Coronary artery (tissue), 2 donors: ENCODE measurements at regions not wholly inside any gene's neighbourhood (a gene's known extent, or its start where the extent isn't known, plus 50 kb on each side); places are given as distances from the start of the nearest gene placed in this dataset.

ENCODE experiments used
- DNase-seq: peaks from one replicate; pipeline ENCODE4 v3.0.0-alpha.2; 2017; ENCODE audit warnings: low spot score
- H3K27ac ChIP-seq, 2 donors: fragments of 200-600 bp; sonication (generic); one replicate each; pipeline ENCODE4 v1.5.1; 2016 to 2019
- H3K4me3 ChIP-seq: fragments of 200-600 bp; sonication (generic); 2 replicates; pipeline ENCODE4 v1.5.1; 2016; ENCODE audit warnings: mild to moderate bottlenecking, moderate library complexity
- CTCF ChIP-seq: fragments of 200-600 bp; sonication (generic); IDR thresholded peaks from one replicate; pipeline ENCODE4 v1.5.1; 2019; ENCODE audit warnings: antibody characterized with exemption

GRCh38 chr15:31468911-31469785 is 142.5 kb downstream of the KLF13 start:
- Histone ChIP-seq H3K27ac (no peak overlapping the region), H3K4me3 (no peak overlapping the region)
- no peak for TF ChIP-seq CTCF
- no peak for DNase-seq

GRCh38 chr15:31469786-31470525 is 143.3 kb downstream of the KLF13 start:
- Histone ChIP-seq H3K27ac (no peak overlapping the region), H3K4me3 (no peak overlapping the region)
- DNase-seq = no peak
- no peak for TF ChIP-seq CTCF

- no peak for DNase-seq
- no peak overlapping the region for H3K27ac ChIP-seq
- no peak for TF ChIP-seq CTCF
- H3K4me3 ChIP-seq = no peak overlapping the region
These were observed 144.1 kb downstream of the KLF13 start for GRCh38 chr15:31470756-31471155.

- DNase-seq = peak; percentile 46
- Histone ChIP-seq H3K27ac (peak overlapping the region; percentile 24 to 46), H3K4me3 (no peak overlapping the region)
- TF ChIP-seq CTCF = no peak
These were observed 145.2 kb downstream of the KLF13 start for GRCh38 chr15:31471731-31472430.

GRCh38 chr15:31472636-31473384 is 146.2 kb downstream of the KLF13 start:
- no peak overlapping the region for H3K4me3 ChIP-seq
- no peak overlapping the region for H3K27ac ChIP-seq
- no peak for TF ChIP-seq CTCF
- peak; percentile 68 for DNase-seq

GRCh38 chr15:31473385-31474058 is 146.9 kb downstream of the KLF13 start:
- H3K27ac ChIP-seq = no peak overlapping the region
- H3K4me3 ChIP-seq = no peak overlapping the region
- peak; percentile 46 for DNase-seq

More at GRCh38 chr15:31473385-31474058, 146.9 kb downstream of the KLF13 start:
- TF ChIP-seq CTCF = no peak
